ENCODE measurements at regions not wholly inside any gene's neighbourhood (a gene's known extent, or its start where the extent isn't known, plus 50 kb on each side); places are given as distances from the start of the nearest gene placed in this dataset.

DNA sequence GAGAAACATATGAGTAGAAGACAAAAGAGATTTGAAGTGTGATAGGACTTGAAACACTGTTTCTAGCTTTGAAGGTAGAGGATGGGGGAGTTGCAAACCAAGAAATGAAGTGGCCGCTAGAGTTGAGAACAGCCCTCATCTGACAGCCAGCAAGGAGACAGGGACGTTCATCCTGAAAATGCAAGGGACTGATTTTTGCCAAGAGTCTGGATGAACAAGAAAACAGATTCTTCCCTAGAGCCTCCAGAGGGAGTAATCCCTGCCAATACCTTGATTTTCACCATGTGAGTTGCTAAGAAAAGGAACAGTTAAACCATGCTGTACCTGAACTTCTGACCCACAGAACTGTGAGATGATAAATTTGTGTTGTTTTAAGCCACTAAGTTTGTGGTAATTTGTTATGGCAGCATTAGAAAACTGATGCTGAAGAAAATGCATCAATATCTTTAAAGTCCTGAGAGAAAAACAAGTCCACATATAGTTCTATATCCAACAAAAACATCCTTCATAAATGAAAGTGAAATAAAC lies 154.0 kb upstream of the ADAMTSL1 start:
- no peak for TF ChIP-seq JUN (CRISPR knock-in tag; IDR thresholded peaks at IDR 0.05)
- TF ChIP-seq, protein P1, sequence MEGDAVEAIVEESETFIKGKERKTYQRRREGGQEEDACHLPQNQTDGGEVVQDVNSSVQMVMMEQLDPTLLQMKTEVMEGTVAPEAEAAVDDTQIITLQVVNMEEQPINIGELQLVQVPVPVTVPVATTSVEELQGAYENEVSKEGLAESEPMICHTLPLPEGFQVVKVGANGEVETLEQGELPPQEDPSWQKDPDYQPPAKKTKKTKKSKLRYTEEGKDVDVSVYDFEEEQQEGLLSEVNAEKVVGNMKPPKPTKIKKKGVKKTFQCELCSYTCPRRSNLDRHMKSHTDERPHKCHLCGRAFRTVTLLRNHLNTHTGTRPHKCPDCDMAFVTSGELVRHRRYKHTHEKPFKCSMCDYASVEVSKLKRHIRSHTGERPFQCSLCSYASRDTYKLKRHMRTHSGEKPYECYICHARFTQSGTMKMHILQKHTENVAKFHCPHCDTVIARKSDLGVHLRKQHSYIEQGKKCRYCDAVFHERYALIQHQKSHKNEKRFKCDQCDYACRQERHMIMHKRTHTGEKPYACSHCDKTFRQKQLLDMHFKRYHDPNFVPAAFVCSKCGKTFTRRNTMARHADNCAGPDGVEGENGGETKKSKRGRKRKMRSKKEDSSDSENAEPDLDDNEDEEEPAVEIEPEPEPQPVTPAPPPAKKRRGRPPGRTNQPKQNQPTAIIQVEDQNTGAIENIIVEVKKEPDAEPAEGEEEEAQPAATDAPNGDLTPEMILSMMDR (IDR thresholded peaks at IDR 0.05): no peak
- TF ChIP-seq, protein P2, sequence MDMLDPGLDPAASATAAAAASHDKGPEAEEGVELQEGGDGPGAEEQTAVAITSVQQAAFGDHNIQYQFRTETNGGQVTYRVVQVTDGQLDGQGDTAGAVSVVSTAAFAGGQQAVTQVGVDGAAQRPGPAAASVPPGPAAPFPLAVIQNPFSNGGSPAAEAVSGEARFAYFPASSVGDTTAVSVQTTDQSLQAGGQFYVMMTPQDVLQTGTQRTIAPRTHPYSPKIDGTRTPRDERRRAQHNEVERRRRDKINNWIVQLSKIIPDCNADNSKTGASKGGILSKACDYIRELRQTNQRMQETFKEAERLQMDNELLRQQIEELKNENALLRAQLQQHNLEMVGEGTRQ (CRISPR knock-in tag; IDR thresholded peaks at IDR 0.05): no peak

Data from WTC11 (cell line).